Neural progenitor cell (in vitro differentiated cells): ENCODE measurements at regions not wholly inside any gene's neighbourhood (a gene's known extent, or its start where the extent isn't known, plus 50 kb on each side); places are given as distances from the start of the nearest gene placed in this dataset.
A peak's percentile ranks its signal among the peaks of the same experiment; 100 is the strongest.

Source experiments
- DNase-seq: peaks from one replicate; pipeline ENCODE4 v3.0.0-alpha.2; 2016; ENCODE audit warnings: low spot score
- H2AFZ ChIP-seq: fragments of 200-600 bp; sonication (generic); replicated peaks from 2 replicates; pipeline ENCODE4 v1.6.1; 2016; ENCODE audit warnings: antibody characterized with exemption
- H3F3A ChIP-seq: fragments of 200-600 bp; sonication (generic); 2 replicates; pipeline ENCODE4 v1.6.1; 2016; ENCODE audit warnings: antibody characterized with exemption, low read depth
- H3K27ac ChIP-seq: fragments of 200-600 bp; sonication (generic); 2 replicates; pipeline ENCODE4 v1.5.1; 2016; ENCODE audit warnings: mild to moderate bottlenecking
- H3K27me3 ChIP-seq: fragments of 200-600 bp; sonication (generic); 2 replicates; pipeline ENCODE4 v1.6.1; 2016; ENCODE audit warnings: mild to moderate bottlenecking, moderate library complexity
- H3K36me3 ChIP-seq: fragments of 200-600 bp; sonication (generic); 2 replicates; pipeline ENCODE4 v1.5.1; 2016
- H3K4me1 ChIP-seq: fragments of 200-600 bp; sonication (generic); 2 replicates; pipeline ENCODE4 v1.6.1; 2016; ENCODE audit warnings: mixed run types
- H3K4me2 ChIP-seq: fragments of 200-600 bp; sonication (generic); 2 replicates; pipeline ENCODE4 v1.6.1; 2016
- H3K4me3 ChIP-seq: fragments of 200-600 bp; sonication (generic); 2 replicates; pipeline ENCODE4 v1.5.1; 2016
- H3K79me2 ChIP-seq: fragments of 200-600 bp; sonication (generic); 2 replicates; pipeline ENCODE4 v1.6.1; 2016; ENCODE audit warnings: low read depth
- H3K9ac ChIP-seq: fragments of 200-600 bp; sonication (generic); 2 replicates; pipeline ENCODE4 v1.6.1; 2016
- H3K9me3 ChIP-seq: fragments of 200-600 bp; sonication (generic); 2 replicates; pipeline ENCODE4 v1.5.1; 2016; ENCODE audit warnings: low read depth
- H4K20me1 ChIP-seq: fragments of 200-600 bp; sonication (generic); 2 replicates; pipeline ENCODE4 v1.6.1; 2016; ENCODE audit warnings: low read depth
- H3K27ac Mint-ChIP-seq: 3 replicates; pipeline ENCODE4 v1.8.0; 2021; ENCODE audit warnings: mixed read lengths
- H3K27me3 Mint-ChIP-seq: 2 replicates; pipeline ENCODE4 v1.8.0; 2022; ENCODE audit warnings: low read depth, mild to moderate bottlenecking, inconsistent platforms, moderate library complexity, mixed read lengths; ENCODE audit not compliant: insufficient read depth
- H3K36me3 Mint-ChIP-seq: 3 replicates; pipeline ENCODE4 v1.8.0; 2021; ENCODE audit warnings: mixed read lengths
- H3K4me1 Mint-ChIP-seq: 3 replicates; pipeline ENCODE4 v1.8.0; 2021; ENCODE audit warnings: mixed read lengths
- H3K4me3 Mint-ChIP-seq: 3 replicates; pipeline ENCODE4 v1.8.0; 2021; ENCODE audit warnings: mild to moderate bottlenecking, moderate library complexity, mixed read lengths
- H3K9me3 Mint-ChIP-seq: 3 replicates; pipeline ENCODE4 v1.8.0; 2020; ENCODE audit warnings: mixed read lengths
- EZH2 ChIP-seq: fragments of 200-600 bp; sonication (generic); IDR thresholded peaks from 2 replicates; pipeline ENCODE4 v1.6.1; 2017; ENCODE audit warnings: antibody characterized with exemption, mild to moderate bottlenecking, moderate library complexity
- EZH2phosphoT487 ChIP-seq: fragments of 200-600 bp; sonication (generic); IDR thresholded peaks from 2 replicates; pipeline ENCODE4 v1.6.1; 2017; ENCODE audit warnings: antibody characterized with exemption
- TF ChIP-seq, protein P1 (sequence below): fragments of 200-600 bp; sonication (generic); IDR thresholded peaks from 2 replicates; pipeline ENCODE4 v1.5.1; 2017; ENCODE audit warnings: antibody characterized with exemption, mild to moderate bottlenecking

DNA sequence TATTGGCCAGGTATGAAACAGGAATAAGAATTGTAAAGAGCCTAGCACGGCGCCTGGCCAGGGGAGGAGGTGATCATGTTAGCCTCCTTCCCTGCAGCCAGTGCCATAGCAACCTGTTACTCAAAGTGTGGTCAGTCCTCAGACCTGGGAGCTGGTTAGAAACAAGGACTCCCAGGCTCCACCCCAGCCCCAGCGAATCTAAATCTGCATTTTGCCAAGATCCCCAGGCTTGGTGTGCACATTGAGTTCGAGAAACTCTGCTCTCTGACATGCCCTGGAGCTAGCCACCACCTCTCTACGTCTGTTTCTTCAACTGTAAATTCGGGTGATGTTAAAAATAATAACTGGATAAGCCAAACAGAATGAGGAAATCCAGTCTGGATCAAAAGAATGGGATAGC, 56.1 kb upstream of the ALX4 start:
- H3K36me3 ChIP-seq, result no peaks in the 10 kb centered on the region
- no peaks in the 10 kb centered on the region for H3K9me3 ChIP-seq
- no peak overlapping the region for H3K4me3 ChIP-seq
- TF ChIP-seq EZH2phosphoT487 (no peak), EZH2 (no peak)
- TF ChIP-seq, protein P1, sequence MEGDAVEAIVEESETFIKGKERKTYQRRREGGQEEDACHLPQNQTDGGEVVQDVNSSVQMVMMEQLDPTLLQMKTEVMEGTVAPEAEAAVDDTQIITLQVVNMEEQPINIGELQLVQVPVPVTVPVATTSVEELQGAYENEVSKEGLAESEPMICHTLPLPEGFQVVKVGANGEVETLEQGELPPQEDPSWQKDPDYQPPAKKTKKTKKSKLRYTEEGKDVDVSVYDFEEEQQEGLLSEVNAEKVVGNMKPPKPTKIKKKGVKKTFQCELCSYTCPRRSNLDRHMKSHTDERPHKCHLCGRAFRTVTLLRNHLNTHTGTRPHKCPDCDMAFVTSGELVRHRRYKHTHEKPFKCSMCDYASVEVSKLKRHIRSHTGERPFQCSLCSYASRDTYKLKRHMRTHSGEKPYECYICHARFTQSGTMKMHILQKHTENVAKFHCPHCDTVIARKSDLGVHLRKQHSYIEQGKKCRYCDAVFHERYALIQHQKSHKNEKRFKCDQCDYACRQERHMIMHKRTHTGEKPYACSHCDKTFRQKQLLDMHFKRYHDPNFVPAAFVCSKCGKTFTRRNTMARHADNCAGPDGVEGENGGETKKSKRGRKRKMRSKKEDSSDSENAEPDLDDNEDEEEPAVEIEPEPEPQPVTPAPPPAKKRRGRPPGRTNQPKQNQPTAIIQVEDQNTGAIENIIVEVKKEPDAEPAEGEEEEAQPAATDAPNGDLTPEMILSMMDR, result no peak
- Mint-ChIP-seq H3K9me3 (peaks cover 5% of the 10 kb centered on the region), H3K36me3 (peaks cover 2% of the 10 kb centered on the region), H3K4me1 (peaks cover 18% of the 10 kb centered on the region), H3K27ac (no peak overlapping the region), H3K27me3 (peaks cover 13% of the 10 kb centered on the region), H3K4me3 (no peak overlapping the region)
- H3K4me2 ChIP-seq, result no peak overlapping the region
- H3K9ac ChIP-seq, result no peak overlapping the region
- H3K27me3 ChIP-seq, result no peaks in the 10 kb centered on the region
- DNase-seq, result no peak
- no peak overlapping the region for H3K27ac ChIP-seq
- H2AFZ ChIP-seq, result no peak overlapping the region
- H3K79me2 ChIP-seq, result no peaks in the 10 kb centered on the region
- no peaks in the 10 kb centered on the region for H3F3A ChIP-seq
- peaks cover 5% of the 10 kb centered on the region for H3K4me1 ChIP-seq
- H4K20me1 ChIP-seq, result no peaks in the 10 kb centered on the region

- Histone ChIP-seq H3F3A (no peaks in the 10 kb centered on the region), H3K4me2 (no peak overlapping the region), H3K4me1 (peaks cover 5% of the 10 kb centered on the region), H3K27me3 (no peaks in the 10 kb centered on the region), H2AFZ (no peak overlapping the region), H3K9me3 (no peaks in the 10 kb centered on the region), H3K9ac (no peak overlapping the region), H4K20me1 (no peaks in the 10 kb centered on the region), H3K4me3 (no peak overlapping the region), H3K36me3 (no peaks in the 10 kb centered on the region), H3K27ac (no peak overlapping the region), H3K79me2 (no peaks in the 10 kb centered on the region)
- H3K4me3 Mint-ChIP-seq, result no peak overlapping the region
- H3K27me3 Mint-ChIP-seq, result peaks cover 13% of the 10 kb centered on the region
- H3K27ac Mint-ChIP-seq, result peak overlapping the region; percentile 18
- no peak for TF ChIP-seq EZH2phosphoT487
- TF ChIP-seq EZH2, result no peak
- TF ChIP-seq, protein P1, result no peak
- peaks cover 3% of the 10 kb centered on the region for H3K9me3 Mint-ChIP-seq
- no peaks in the 10 kb centered on the region for H3K36me3 Mint-ChIP-seq
- DNase-seq, result no peak
- peaks cover 16% of the 10 kb centered on the region for H3K4me1 Mint-ChIP-seq
Observed at GRCh38 chr11:44366741-44367140, 56.8 kb upstream of the ALX4 start.

DNA sequence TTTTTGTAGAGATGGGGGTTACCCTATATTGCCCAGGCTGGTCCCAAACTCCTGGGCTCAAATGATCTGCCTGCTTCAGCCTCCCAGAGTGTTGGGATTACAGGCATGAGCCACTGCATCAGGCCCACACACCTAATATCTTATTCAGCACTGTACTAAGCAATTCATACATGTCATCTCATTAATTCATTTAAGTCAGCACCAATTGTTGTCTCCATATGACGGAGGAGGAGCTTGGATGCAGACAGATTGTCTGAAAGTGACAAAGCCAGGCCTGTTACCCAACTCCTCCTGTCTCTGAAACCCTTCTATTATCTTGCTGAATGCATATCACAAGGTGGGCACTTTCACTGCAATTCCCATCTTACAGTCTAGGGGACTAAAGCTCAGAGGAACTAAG, 57.5 kb upstream of the ALX4 start:
- H4K20me1 ChIP-seq, result no peaks in the 10 kb centered on the region
- TF ChIP-seq EZH2phosphoT487, result no peak
- TF ChIP-seq EZH2, result no peak
- TF ChIP-seq, protein P1, result no peak
- H3K27ac ChIP-seq, result no peak overlapping the region
- H3K4me2 ChIP-seq, result no peak overlapping the region
- H3K9ac ChIP-seq, result no peak overlapping the region
- Mint-ChIP-seq H3K27ac (peak overlapping the region; percentile 14), H3K9me3 (peaks cover 3% of the 10 kb centered on the region), H3K27me3 (peaks cover 13% of the 10 kb centered on the region), H3K4me1 (peaks cover 16% of the 10 kb centered on the region), H3K4me3 (no peak overlapping the region), H3K36me3 (no peaks in the 10 kb centered on the region)
- no peak overlapping the region for H2AFZ ChIP-seq
- peaks cover 5% of the 10 kb centered on the region for H3K4me1 ChIP-seq
- no peaks in the 10 kb centered on the region for H3K79me2 ChIP-seq
- no peaks in the 10 kb centered on the region for H3K9me3 ChIP-seq
- H3K36me3 ChIP-seq, result no peaks in the 10 kb centered on the region
- no peaks in the 10 kb centered on the region for H3K27me3 ChIP-seq
- no peaks in the 10 kb centered on the region for H3F3A ChIP-seq
- no peak for DNase-seq
- no peak overlapping the region for H3K4me3 ChIP-seq
